SH-SY5Y (cell line): ENCODE measurements at regions not wholly inside any gene's neighbourhood (a gene's known extent, or its start where the extent isn't known, plus 50 kb on each side); places are given as distances from the start of the nearest gene placed in this dataset.

Source experiments
- GATA2 ChIP-seq: IDR thresholded peaks from 2 replicates; pipeline ENCODE4 v1.6.1; 2011; ENCODE audit warnings: mild to moderate bottlenecking, low read depth, low read length
- GATA3 ChIP-seq: IDR thresholded peaks from 2 replicates; pipeline ENCODE4 v1.6.1; 2011; ENCODE audit warnings: low read depth, mild to moderate bottlenecking, low read length, moderate library complexity

- TF ChIP-seq GATA3 (no peak), GATA2 (no peak)
Measured at GRCh38 chr1:218683242-218683641, 338.1 kb downstream of the TGFB2 start.

- TF ChIP-seq GATA2 (no peak), GATA3 (no peak)
Measured at GRCh38 chr1:218686258-218686657, 341.1 kb downstream of the TGFB2 start.

- no peak for TF ChIP-seq GATA2
- no peak for TF ChIP-seq GATA3
Measured at GRCh38 chr1:218686761-218687160, 341.6 kb downstream of the TGFB2 start.

- TF ChIP-seq GATA2 (no peak), GATA3 (no peak)
Measured at GRCh38 chr1:218692808-218693207, 347.7 kb downstream of the TGFB2 start.

- TF ChIP-seq GATA2 (no peak), GATA3 (no peak)
Measured at GRCh38 chr1:218693599-218693998, 348.5 kb downstream of the TGFB2 start.

GRCh38 chr1:218694085-218694484 lies 348.9 kb downstream of the TGFB2 start:
- TF ChIP-seq GATA3 (no peak), GATA2 (no peak)

- TF ChIP-seq GATA2 (no peak), GATA3 (no peak)
Measured at GRCh38 chr1:218694636-218695035, 349.5 kb downstream of the TGFB2 start.

GRCh38 chr1:218695525-218695924 lies 350.4 kb downstream of the TGFB2 start:
- TF ChIP-seq GATA2 (no peak), GATA3 (no peak)

GRCh38 chr1:218698141-218698540 lies 353.0 kb downstream of the TGFB2 start:
- TF ChIP-seq GATA3 (no peak), GATA2 (no peak)

GRCh38 chr1:218699421-218699820 lies 354.3 kb downstream of the TGFB2 start:
- TF ChIP-seq GATA2 (no peak), GATA3 (no peak)

GRCh38 chr1:218699865-218700264 lies 354.7 kb downstream of the TGFB2 start:
- TF ChIP-seq GATA2, result no peak
- TF ChIP-seq GATA3, result no peak

- TF ChIP-seq GATA3, result no peak
Measured at GRCh38 chr1:218700666-218701065, 355.5 kb downstream of the TGFB2 start.

- TF ChIP-seq GATA3, result no peak
- TF ChIP-seq GATA2, result no peak
Measured at GRCh38 chr1:218701131-218701530, 356.0 kb downstream of the TGFB2 start.

- TF ChIP-seq GATA3 (no peak), GATA2 (no peak)
Measured at GRCh38 chr1:218702775-218703174, 357.6 kb downstream of the TGFB2 start.

GRCh38 chr1:218703836-218704235 lies 358.7 kb downstream of the TGFB2 start:
- no peak for TF ChIP-seq GATA3
- TF ChIP-seq GATA2, result no peak

GRCh38 chr1:218705391-218705790 lies 360.3 kb downstream of the TGFB2 start:
- TF ChIP-seq GATA3 (no peak), GATA2 (no peak)
